DOHH2 (cell line): ENCODE measurements at regions not wholly inside any gene's neighbourhood (a gene's known extent, or its start where the extent isn't known, plus 50 kb on each side); places are given as distances from the start of the nearest gene placed in this dataset.

Experiments used
- H3F3A ChIP-seq: fragments of 200-600 bp; sonication (generic), shearing (Covaris generic); 2 replicates; pipeline ENCODE4 v1.6.0; 2016; ENCODE audit warnings: antibody characterized with exemption, mild to moderate bottlenecking; ENCODE audit not compliant: control insufficient read depth, insufficient read depth
- H3K27ac ChIP-seq: fragments of 200-600 bp; sonication (generic); 2 replicates; pipeline ENCODE4 v1.5.1; 2014; ENCODE audit warnings: low read depth, mild to moderate bottlenecking, low read length, moderate library complexity
- H3K27me3 ChIP-seq: fragments of 200-600 bp; sonication (generic); 2 replicates; pipeline ENCODE4 v1.6.1; 2014; ENCODE audit warnings: mild to moderate bottlenecking, low read length, mixed read lengths; ENCODE audit not compliant: control insufficient read depth
- H3K36me3 ChIP-seq: fragments of 200-600 bp; sonication (generic); 2 replicates; pipeline ENCODE4 v1.6.1; 2014; ENCODE audit warnings: mild to moderate bottlenecking, low read length, moderate library complexity, mixed read lengths; ENCODE audit not compliant: control insufficient read depth
- H3K4me1 ChIP-seq: fragments of 200-600 bp; sonication (generic); 2 replicates; pipeline ENCODE4 v1.6.1; 2014; ENCODE audit warnings: mild to moderate bottlenecking, low read length, mixed read lengths; ENCODE audit not compliant: control insufficient read depth
- H3K4me2 ChIP-seq: fragments of 200-600 bp; sonication (generic); 2 replicates; pipeline ENCODE4 v1.6.0; 2014; ENCODE audit warnings: mild to moderate bottlenecking, low read length, moderate library complexity
- H3K4me3 ChIP-seq: fragments of 200-600 bp; sonication (generic); 2 replicates; pipeline ENCODE4 v1.5.1; 2014; ENCODE audit warnings: mild to moderate bottlenecking, low read length, mixed read lengths
- H3K79me2 ChIP-seq: fragments of 200-600 bp; sonication (generic); 2 replicates; pipeline ENCODE4 v1.6.1; 2014; ENCODE audit warnings: mild to moderate bottlenecking, low read length, mixed read lengths; ENCODE audit not compliant: control insufficient read depth
- H3K9me2 ChIP-seq: fragments of 200-600 bp; sonication (generic); replicated peaks from 2 replicates; pipeline ENCODE4 v1.6.1; 2014; ENCODE audit warnings: mild to moderate bottlenecking, low read length, mixed read lengths; ENCODE audit not compliant: control insufficient read depth
- H3K9me3 ChIP-seq: fragments of 200-600 bp; sonication (generic); 2 replicates; pipeline ENCODE4 v1.6.1; 2014; ENCODE audit warnings: antibody characterized with exemption, low read length, mixed read lengths; ENCODE audit not compliant: control insufficient read depth, insufficient read depth
- H4K20me1 ChIP-seq: fragments of 200-600 bp; sonication (generic); 2 replicates; pipeline ENCODE4 v1.6.0; 2014; ENCODE audit warnings: low read depth, mild to moderate bottlenecking, antibody characterized with exemption, low read length, moderate library complexity; ENCODE audit not compliant: control insufficient read depth, insufficient read depth
- EZH2phosphoT487 ChIP-seq: fragments of 200-600 bp; sonication (generic); IDR thresholded peaks from 2 replicates; pipeline ENCODE4 v1.6.1; 2017; ENCODE audit warnings: borderline replicate concordance, mild to moderate bottlenecking, antibody characterized with exemption, low read length, moderate library complexity, mixed read lengths
- TF ChIP-seq, protein P1 (sequence below): fragments of 200-600 bp; sonication (generic); IDR thresholded peaks from one replicate; pipeline ENCODE4 v1.5.1; 2014; ENCODE audit warnings: antibody characterized with exemption, mild to moderate bottlenecking, low read depth, low read length; ENCODE audit not compliant: poor library complexity, severe bottlenecking

DNA sequence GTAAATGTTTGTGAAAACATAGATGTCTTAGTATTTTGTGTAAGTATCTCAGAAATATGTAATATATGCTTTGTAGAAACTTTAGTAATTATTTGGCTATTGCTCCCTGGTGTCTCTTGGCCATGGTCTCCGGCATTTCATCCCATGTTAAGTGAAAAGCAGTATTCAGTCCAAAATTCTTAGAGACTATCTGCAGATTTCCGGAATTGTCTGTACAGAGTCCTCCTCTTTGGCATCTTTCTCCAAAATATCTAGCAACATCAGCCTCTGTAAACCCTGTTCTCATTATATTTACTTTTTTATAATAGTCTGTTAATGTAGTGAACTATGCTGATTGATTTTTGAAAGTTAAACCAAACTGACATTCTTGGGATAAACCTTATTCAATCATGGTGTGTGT, 352.7 kb downstream of the ARPP21 start:
- Histone ChIP-seq H3K79me2 (no peaks in the 10 kb centered on the region), H3K27ac (no peak overlapping the region), H3K4me1 (no peaks in the 10 kb centered on the region), H3K4me3 (no peak overlapping the region), H3K9me3 (no peaks in the 10 kb centered on the region), H3K36me3 (no peaks in the 10 kb centered on the region), H3F3A (no peaks in the 10 kb centered on the region), H3K4me2 (no peak overlapping the region), H3K9me2 (no peaks in the 10 kb centered on the region), H4K20me1 (no peaks in the 10 kb centered on the region), H3K27me3 (no peaks in the 10 kb centered on the region)
- TF ChIP-seq, protein P1, sequence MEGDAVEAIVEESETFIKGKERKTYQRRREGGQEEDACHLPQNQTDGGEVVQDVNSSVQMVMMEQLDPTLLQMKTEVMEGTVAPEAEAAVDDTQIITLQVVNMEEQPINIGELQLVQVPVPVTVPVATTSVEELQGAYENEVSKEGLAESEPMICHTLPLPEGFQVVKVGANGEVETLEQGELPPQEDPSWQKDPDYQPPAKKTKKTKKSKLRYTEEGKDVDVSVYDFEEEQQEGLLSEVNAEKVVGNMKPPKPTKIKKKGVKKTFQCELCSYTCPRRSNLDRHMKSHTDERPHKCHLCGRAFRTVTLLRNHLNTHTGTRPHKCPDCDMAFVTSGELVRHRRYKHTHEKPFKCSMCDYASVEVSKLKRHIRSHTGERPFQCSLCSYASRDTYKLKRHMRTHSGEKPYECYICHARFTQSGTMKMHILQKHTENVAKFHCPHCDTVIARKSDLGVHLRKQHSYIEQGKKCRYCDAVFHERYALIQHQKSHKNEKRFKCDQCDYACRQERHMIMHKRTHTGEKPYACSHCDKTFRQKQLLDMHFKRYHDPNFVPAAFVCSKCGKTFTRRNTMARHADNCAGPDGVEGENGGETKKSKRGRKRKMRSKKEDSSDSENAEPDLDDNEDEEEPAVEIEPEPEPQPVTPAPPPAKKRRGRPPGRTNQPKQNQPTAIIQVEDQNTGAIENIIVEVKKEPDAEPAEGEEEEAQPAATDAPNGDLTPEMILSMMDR, result no peak
- no peak for TF ChIP-seq EZH2phosphoT487

DNA sequence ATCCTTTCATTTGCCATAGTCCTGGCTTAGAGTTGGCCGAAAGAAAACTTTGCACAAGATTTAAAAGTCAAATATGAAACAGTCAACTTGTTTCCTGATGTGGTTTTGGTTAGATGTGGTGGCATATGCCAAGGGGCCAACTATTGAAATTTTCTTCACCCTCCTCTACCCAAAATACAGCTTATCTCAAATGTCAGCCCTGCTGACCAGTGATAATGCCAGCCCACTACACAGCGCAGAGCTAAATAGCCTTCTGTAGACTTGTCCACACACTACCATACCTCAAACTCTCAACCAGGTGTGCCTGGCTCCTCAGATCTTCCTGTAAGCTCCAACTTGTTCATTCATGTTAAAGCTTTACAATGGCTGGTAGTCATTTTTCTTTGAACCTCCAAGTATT, 368.5 kb upstream of the STAC start:
- H3K79me2 ChIP-seq, result no peaks in the 10 kb centered on the region
- no peak overlapping the region for H3K27ac ChIP-seq
- no peaks in the 10 kb centered on the region for H3K36me3 ChIP-seq

DNA sequence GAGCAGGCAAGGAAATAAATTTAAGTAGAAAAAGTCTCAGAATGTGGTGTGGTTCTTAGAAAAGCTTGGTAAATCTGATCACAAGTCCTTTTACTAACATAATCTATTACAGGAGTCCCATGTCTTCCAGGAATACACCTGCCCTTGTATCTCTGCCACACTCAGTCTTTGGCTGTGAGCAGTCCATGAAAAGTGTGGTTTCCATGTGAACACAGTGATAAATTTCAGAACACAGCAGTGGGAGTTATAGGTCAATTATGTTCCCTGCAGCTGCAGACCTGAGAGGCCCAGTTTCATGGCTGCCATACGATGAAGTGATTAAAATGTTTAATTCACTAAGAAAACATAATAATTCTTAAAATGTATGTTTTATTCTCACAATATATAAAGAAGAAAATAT, 366.9 kb upstream of the STAC start:
- Histone ChIP-seq H3K79me2 (no peaks in the 10 kb centered on the region), H3K4me1 (no peaks in the 10 kb centered on the region), H3F3A (no peaks in the 10 kb centered on the region), H3K36me3 (no peaks in the 10 kb centered on the region), H3K27me3 (no peaks in the 10 kb centered on the region), H3K4me3 (no peak overlapping the region), H3K9me3 (no peaks in the 10 kb centered on the region), H3K9me2 (no peaks in the 10 kb centered on the region), H3K4me2 (no peak overlapping the region), H4K20me1 (no peaks in the 10 kb centered on the region), H3K27ac (no peak overlapping the region)
- TF ChIP-seq, protein P1, result no peak
- no peak for TF ChIP-seq EZH2phosphoT487

More for the DNA sequence above, 368.5 kb upstream of the STAC start:
- Histone ChIP-seq H4K20me1 (no peaks in the 10 kb centered on the region), H3K9me3 (no peaks in the 10 kb centered on the region), H3K4me3 (no peak overlapping the region), H3K9me2 (no peaks in the 10 kb centered on the region), H3K27me3 (no peaks in the 10 kb centered on the region), H3K4me2 (no peak overlapping the region), H3F3A (no peaks in the 10 kb centered on the region), H3K4me1 (no peaks in the 10 kb centered on the region)
- no peak for TF ChIP-seq EZH2phosphoT487
- TF ChIP-seq, protein P1, result no peak

DNA sequence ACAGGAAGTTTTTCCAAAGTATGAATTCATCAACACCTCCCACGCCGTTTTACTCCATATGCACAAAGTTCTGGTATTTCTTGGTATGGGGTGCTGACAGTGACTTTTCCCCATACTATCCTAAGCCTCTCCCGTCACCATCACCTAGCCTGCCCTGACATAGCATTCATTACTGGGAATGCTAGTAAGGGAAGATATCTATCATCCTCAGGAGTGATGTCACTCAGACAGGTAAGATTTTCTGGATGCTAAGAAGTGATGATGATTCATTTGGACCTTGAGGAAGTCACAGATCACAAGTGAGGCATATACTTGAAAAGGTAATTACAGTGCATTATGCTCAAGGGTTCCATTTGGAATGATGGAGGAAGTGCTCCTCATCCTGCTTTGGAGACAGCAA, 355.1 kb upstream of the STAC start:
- H3K27ac ChIP-seq, result no peak overlapping the region
- no peaks in the 10 kb centered on the region for H3K36me3 ChIP-seq
- H3K4me2 ChIP-seq, result no peak overlapping the region
- no peaks in the 10 kb centered on the region for H3K27me3 ChIP-seq
- no peak overlapping the region for H3K4me3 ChIP-seq
- H4K20me1 ChIP-seq, result no peaks in the 10 kb centered on the region
- no peaks in the 10 kb centered on the region for H3F3A ChIP-seq
- no peaks in the 10 kb centered on the region for H3K4me1 ChIP-seq
- no peaks in the 10 kb centered on the region for H3K9me2 ChIP-seq
- H3K9me3 ChIP-seq, result no peaks in the 10 kb centered on the region
- TF ChIP-seq, protein P1, result no peak
- no peak for TF ChIP-seq EZH2phosphoT487
- H3K79me2 ChIP-seq, result no peaks in the 10 kb centered on the region
